Liver (tissue), 8 donors: ENCODE measurements at regions not wholly inside any gene's neighbourhood (a gene's known extent, or its start where the extent isn't known, plus 50 kb on each side); places are given as distances from the start of the nearest gene placed in this dataset.

Source experiments
- DNase-seq: peaks from one replicate; pipeline ENCODE4 v3.0.0-alpha.2; 2017; ENCODE audit warnings: low spot score
- H3K27ac ChIP-seq, 2 donors: one replicate each; pipeline ENCODE4 v1.7.0; 2013; ENCODE audit warnings: inconsistent platforms in 2 of 2, low read length in 2 of 2, control low read depth in 1 of 2, low read depth in 1 of 2, mild to moderate bottlenecking in 1 of 2
- H3K27me3 ChIP-seq, 4 donors: one replicate each; pipeline versions ENCODE4 v1.6.1 to v1.7.0; 2013; ENCODE audit warnings: low read length in 3 of 4, inconsistent platforms in 1 of 4, mild to moderate bottlenecking in 1 of 4, moderate library complexity in 1 of 4; ENCODE audit not compliant: control insufficient read depth in 4 of 4, insufficient read depth in 4 of 4
- H3K36me3 ChIP-seq, 4 donors: one replicate each; pipeline versions ENCODE4 v1.6.1 to v1.7.0; 2013; ENCODE audit warnings: low read length in 3 of 4, mild to moderate bottlenecking in 3 of 4, low read depth in 1 of 4, moderate library complexity in 1 of 4; ENCODE audit not compliant: control insufficient read depth in 4 of 4, insufficient read depth in 3 of 4
- H3K4me1 ChIP-seq, 4 donors: one replicate each; pipeline versions ENCODE4 v1.6.1 to v1.7.0; 2013; ENCODE audit warnings: low read length in 3 of 4, mild to moderate bottlenecking in 3 of 4, moderate library complexity in 1 of 4; ENCODE audit not compliant: control insufficient read depth in 4 of 4, insufficient read depth in 4 of 4
- H3K4me3 ChIP-seq, 3 donors: one replicate each; pipeline versions ENCODE4 v1.6.1 to v1.7.0; 2013; ENCODE audit warnings: low read length in 3 of 3, control low read depth in 1 of 3, low read depth in 1 of 3, mild to moderate bottlenecking in 1 of 3
- H3K9ac ChIP-seq, 2 donors: one replicate each; pipeline ENCODE4 v1.7.0; 2013; ENCODE audit warnings: low read length in 2 of 2, mild to moderate bottlenecking in 2 of 2, moderate library complexity in 2 of 2, control low read depth in 1 of 2, low read depth in 1 of 2
- H3K9me3 ChIP-seq, 4 donors: one replicate each; pipeline versions ENCODE4 v1.6.1 to v1.7.0; 2013; ENCODE audit warnings: low read length in 3 of 4; ENCODE audit not compliant: control insufficient read depth in 4 of 4
- EGR1 ChIP-seq, 2 donors: IDR thresholded peaks; 2 replicates each; pipeline ENCODE4 v1.6.1; 2016 to 2018; ENCODE audit warnings: antibody characterized with exemption in 2 of 2, low read depth in 2 of 2
- FOXA1 ChIP-seq: IDR thresholded peaks from 2 replicates; pipeline ENCODE4 v1.6.1; 2016; ENCODE audit warnings: antibody characterized with exemption
- FOXA2 ChIP-seq: IDR thresholded peaks from 2 replicates; pipeline ENCODE4 v1.6.1; 2016; ENCODE audit warnings: antibody characterized with exemption
- GABPA ChIP-seq, 2 donors: IDR thresholded peaks in 1 of 2; conservative IDR thresholded peaks in 1 of 2; 2 replicates each; pipeline ENCODE4 v1.6.1; 2016; ENCODE audit warnings: antibody characterized with exemption in 2 of 2, mild to moderate bottlenecking in 1 of 2, moderate library complexity in 1 of 2
- HNF4G ChIP-seq: IDR thresholded peaks from 2 replicates; pipeline ENCODE4 v1.6.1; 2016; ENCODE audit warnings: antibody characterized with exemption
- NR2F2 ChIP-seq: IDR thresholded peaks from 2 replicates; pipeline ENCODE4 v1.6.1; 2016; ENCODE audit warnings: antibody characterized with exemption
- RAD21 ChIP-seq, 2 donors: IDR thresholded peaks; 2 replicates each; pipeline ENCODE4 v1.6.1; 2016; ENCODE audit warnings: antibody characterized with exemption in 2 of 2, mild to moderate bottlenecking in 2 of 2
- RXRA ChIP-seq, 2 donors: IDR thresholded peaks; 2 replicates each; pipeline ENCODE4 v1.6.1; 2017 to 2018; ENCODE audit warnings: antibody characterized with exemption in 2 of 2, mild to moderate bottlenecking in 1 of 2
- TAF1 ChIP-seq: conservative IDR thresholded peaks from 2 replicates; pipeline ENCODE4 v1.6.1; 2016; ENCODE audit warnings: antibody characterized with exemption, mild to moderate bottlenecking
- YY1 ChIP-seq: IDR thresholded peaks from 2 replicates; pipeline ENCODE4 v1.6.1; 2016; ENCODE audit warnings: antibody characterized with exemption, mild to moderate bottlenecking
- WGBS: extraction: QIAGEN DNeasy Blood & Tissue Kit; methylation state at CpG from one replicate; pipeline ENCODE4 v1.1.7; 2013; 5-methylcytosine and 5-hydroxymethylcytosine counted together
- TF ChIP-seq, protein P1 (sequence below): IDR thresholded peaks from 2 replicates; pipeline ENCODE4 v1.6.1; 2016; ENCODE audit warnings: antibody characterized with exemption, mild to moderate bottlenecking
- TF ChIP-seq, protein P2 (sequence below): fragments of 150-350 bp; IDR thresholded peaks from 2 replicates; pipeline ENCODE4 v1.5.1; 2017; ENCODE audit warnings: improper control_type of control experiment, low read depth, low read length; ENCODE audit not compliant: missing input control
- TF ChIP-seq, protein P3 (sequence below): IDR thresholded peaks from 2 replicates; pipeline ENCODE4 v1.6.1; 2016; ENCODE audit warnings: antibody characterized with exemption
- TF ChIP-seq, protein P4 (sequence below): IDR thresholded peaks from 2 replicates; pipeline ENCODE4 v1.6.1; 2016; ENCODE audit warnings: antibody characterized with exemption
- donor health status: healthy.
- donor health status: healthy.
- donor health status: healthy.
- donor health status: healthy.
- donor health status: healthy.

DNA sequence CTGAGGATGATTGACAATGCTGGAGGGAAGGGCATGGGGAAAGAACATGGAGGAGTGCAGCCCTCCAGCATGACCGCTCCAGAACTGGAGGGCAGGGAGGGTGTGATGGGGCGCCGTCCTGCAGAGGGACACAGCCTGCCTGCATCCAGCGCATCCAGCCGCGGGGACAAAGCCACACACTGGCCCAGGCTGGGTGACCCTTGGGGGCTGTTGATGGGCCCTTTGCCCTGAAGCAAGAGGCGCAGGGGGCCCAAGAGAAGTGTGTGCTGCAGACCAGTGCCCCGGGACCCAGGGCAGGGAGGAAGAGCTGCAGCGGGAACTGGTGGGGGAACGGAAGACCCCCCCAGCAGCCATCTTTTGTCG is 169.8 kb upstream of the PPP1R26 start:
- no peak for DNase-seq
- peaks cover 0 to 10% (median 0%) of the 10 kb centered on the region in 4 donors for H3K27me3 ChIP-seq
- no peak overlapping the region for H3K4me3 ChIP-seq
- WGBS = 85% methylated on average over 11 of the region's 11 CpGs
- no peak overlapping the region for H3K27ac ChIP-seq
- no peak for TF ChIP-seq NR2F2
- peaks cover 0 to 10% (median 3%) of the 10 kb centered on the region in 4 donors for H3K9me3 ChIP-seq
- H3K9ac ChIP-seq = no peak overlapping the region
- H3K4me1 ChIP-seq = no peaks in the 10 kb centered on the region
- no peaks in the 10 kb centered on the region for H3K36me3 ChIP-seq

DNA sequence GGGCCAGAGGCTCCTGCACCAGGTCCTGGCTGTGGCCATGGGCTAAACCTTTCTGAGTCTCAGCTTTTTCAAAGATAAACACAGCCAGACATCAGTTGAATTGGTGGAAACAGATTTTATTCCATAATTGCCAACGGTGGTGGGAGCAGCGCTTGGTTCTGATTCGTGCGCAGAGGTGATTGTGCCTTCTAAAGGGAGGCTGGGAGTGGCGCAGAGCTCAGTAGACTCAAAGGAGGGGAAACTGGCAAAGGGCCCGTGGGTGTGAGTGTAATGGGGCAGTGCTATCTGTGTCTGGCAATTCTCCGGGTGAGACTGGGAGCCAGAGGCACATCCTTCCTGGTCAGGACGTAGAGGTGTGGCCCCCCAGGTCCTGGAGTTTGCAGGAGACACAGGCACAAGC is 169.4 kb upstream of the PPP1R26 start:
- TF ChIP-seq, protein P1, sequence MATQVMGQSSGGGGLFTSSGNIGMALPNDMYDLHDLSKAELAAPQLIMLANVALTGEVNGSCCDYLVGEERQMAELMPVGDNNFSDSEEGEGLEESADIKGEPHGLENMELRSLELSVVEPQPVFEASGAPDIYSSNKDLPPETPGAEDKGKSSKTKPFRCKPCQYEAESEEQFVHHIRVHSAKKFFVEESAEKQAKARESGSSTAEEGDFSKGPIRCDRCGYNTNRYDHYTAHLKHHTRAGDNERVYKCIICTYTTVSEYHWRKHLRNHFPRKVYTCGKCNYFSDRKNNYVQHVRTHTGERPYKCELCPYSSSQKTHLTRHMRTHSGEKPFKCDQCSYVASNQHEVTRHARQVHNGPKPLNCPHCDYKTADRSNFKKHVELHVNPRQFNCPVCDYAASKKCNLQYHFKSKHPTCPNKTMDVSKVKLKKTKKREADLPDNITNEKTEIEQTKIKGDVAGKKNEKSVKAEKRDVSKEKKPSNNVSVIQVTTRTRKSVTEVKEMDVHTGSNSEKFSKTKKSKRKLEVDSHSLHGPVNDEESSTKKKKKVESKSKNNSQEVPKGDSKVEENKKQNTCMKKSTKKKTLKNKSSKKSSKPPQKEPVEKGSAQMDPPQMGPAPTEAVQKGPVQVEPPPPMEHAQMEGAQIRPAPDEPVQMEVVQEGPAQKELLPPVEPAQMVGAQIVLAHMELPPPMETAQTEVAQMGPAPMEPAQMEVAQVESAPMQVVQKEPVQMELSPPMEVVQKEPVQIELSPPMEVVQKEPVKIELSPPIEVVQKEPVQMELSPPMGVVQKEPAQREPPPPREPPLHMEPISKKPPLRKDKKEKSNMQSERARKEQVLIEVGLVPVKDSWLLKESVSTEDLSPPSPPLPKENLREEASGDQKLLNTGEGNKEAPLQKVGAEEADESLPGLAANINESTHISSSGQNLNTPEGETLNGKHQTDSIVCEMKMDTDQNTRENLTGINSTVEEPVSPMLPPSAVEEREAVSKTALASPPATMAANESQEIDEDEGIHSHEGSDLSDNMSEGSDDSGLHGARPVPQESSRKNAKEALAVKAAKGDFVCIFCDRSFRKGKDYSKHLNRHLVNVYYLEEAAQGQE = no peak
- no peak for TF ChIP-seq FOXA2
- no peak for TF ChIP-seq RAD21 (IDR thresholded peaks at IDR 0.05)
- TF ChIP-seq EGR1 (IDR thresholded peaks at IDR 0.05; ENCODE audit: low read depth in 2 of 2) = no peak
- no peak for TF ChIP-seq HNF4G
- TF ChIP-seq, protein P2, sequence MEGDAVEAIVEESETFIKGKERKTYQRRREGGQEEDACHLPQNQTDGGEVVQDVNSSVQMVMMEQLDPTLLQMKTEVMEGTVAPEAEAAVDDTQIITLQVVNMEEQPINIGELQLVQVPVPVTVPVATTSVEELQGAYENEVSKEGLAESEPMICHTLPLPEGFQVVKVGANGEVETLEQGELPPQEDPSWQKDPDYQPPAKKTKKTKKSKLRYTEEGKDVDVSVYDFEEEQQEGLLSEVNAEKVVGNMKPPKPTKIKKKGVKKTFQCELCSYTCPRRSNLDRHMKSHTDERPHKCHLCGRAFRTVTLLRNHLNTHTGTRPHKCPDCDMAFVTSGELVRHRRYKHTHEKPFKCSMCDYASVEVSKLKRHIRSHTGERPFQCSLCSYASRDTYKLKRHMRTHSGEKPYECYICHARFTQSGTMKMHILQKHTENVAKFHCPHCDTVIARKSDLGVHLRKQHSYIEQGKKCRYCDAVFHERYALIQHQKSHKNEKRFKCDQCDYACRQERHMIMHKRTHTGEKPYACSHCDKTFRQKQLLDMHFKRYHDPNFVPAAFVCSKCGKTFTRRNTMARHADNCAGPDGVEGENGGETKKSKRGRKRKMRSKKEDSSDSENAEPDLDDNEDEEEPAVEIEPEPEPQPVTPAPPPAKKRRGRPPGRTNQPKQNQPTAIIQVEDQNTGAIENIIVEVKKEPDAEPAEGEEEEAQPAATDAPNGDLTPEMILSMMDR = no peak
- TF ChIP-seq, protein P3, sequence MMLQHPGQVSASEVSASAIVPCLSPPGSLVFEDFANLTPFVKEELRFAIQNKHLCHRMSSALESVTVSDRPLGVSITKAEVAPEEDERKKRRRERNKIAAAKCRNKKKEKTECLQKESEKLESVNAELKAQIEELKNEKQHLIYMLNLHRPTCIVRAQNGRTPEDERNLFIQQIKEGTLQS = no peak
- TF ChIP-seq GABPA (IDR thresholded peaks at IDR 0.05 in 1 of 2, conservative IDR thresholded peaks at IDR 0.05 in 1 of 2) = no peak
- no peak for TF ChIP-seq RXRA (IDR thresholded peaks at IDR 0.05)
- no peak for TF ChIP-seq NR2F2
- TF ChIP-seq FOXA1 = no peak
- TF ChIP-seq, protein P4, sequence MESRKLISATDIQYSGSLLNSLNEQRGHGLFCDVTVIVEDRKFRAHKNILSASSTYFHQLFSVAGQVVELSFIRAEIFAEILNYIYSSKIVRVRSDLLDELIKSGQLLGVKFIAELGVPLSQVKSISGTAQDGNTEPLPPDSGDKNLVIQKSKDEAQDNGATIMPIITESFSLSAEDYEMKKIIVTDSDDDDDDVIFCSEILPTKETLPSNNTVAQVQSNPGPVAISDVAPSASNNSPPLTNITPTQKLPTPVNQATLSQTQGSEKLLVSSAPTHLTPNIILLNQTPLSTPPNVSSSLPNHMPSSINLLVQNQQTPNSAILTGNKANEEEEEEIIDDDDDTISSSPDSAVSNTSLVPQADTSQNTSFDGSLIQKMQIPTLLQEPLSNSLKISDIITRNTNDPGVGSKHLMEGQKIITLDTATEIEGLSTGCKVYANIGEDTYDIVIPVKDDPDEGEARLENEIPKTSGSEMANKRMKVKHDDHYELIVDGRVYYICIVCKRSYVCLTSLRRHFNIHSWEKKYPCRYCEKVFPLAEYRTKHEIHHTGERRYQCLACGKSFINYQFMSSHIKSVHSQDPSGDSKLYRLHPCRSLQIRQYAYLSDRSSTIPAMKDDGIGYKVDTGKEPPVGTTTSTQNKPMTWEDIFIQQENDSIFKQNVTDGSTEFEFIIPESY = no peak
- no peak for TF ChIP-seq TAF1
- no peak for TF ChIP-seq YY1
- no peak for DNase-seq
- Histone ChIP-seq H3K4me3 (no peak overlapping the region), H3K4me1 (no peaks in the 10 kb centered on the region), H3K27me3 (peaks cover 0 to 10% (median 0%) of the 10 kb centered on the region in 4 donors), H3K9ac (no peak overlapping the region), H3K36me3 (no peaks in the 10 kb centered on the region), H3K27ac (no peak overlapping the region), H3K9me3 (peaks cover 0 to 10% (median 3%) of the 10 kb centered on the region in 4 donors)
- 69% methylated on average over 8 of the region's 8 CpGs for WGBS
